Stomach smooth muscle (tissue), 2 donors: ENCODE measurements at regions not wholly inside any gene's neighbourhood (a gene's known extent, or its start where the extent isn't known, plus 50 kb on each side); places are given as distances from the start of the nearest gene placed in this dataset.
"Not testable (repeated sequence)": the region's sequence is repeated elsewhere in the genome, so short reads cannot be mapped to it uniquely, and the experiment has no call there.

Source experiments
- H3K27ac ChIP-seq: one replicate; pipeline ENCODE4 v1.7.0; 2013; ENCODE audit warnings: mild to moderate bottlenecking, low read length, inconsistent platforms
- H3K27me3 ChIP-seq, 2 donors: one replicate each; pipeline ENCODE4 v1.7.0; 2013; ENCODE audit warnings: low read length in 2 of 2; ENCODE audit not compliant: insufficient read depth in 2 of 2, control insufficient read depth in 1 of 2
- H3K36me3 ChIP-seq, 2 donors: one replicate each; pipeline ENCODE4 v1.7.0; 2013; ENCODE audit warnings: low read length in 2 of 2; ENCODE audit not compliant: control insufficient read depth in 2 of 2, insufficient read depth in 2 of 2
- H3K4me1 ChIP-seq: one replicate; pipeline ENCODE4 v1.7.0; 2013; ENCODE audit warnings: low read length; ENCODE audit not compliant: control insufficient read depth, insufficient read depth
- H3K4me3 ChIP-seq, 2 donors: one replicate each; pipeline ENCODE4 v1.7.0; 2013; ENCODE audit warnings: low read length in 2 of 2
- H3K9ac ChIP-seq, 2 donors: one replicate each; pipeline ENCODE4 v1.7.0; 2013; ENCODE audit warnings: low read length in 2 of 2, mild to moderate bottlenecking in 1 of 2
- H3K9me3 ChIP-seq, 2 donors: one replicate each; pipeline ENCODE4 v1.7.0; 2013; ENCODE audit warnings: low read length in 2 of 2; ENCODE audit not compliant: control insufficient read depth in 2 of 2
- donor health status: healthy.
- donor health status: Pancreatic carcinoma.

DNA sequence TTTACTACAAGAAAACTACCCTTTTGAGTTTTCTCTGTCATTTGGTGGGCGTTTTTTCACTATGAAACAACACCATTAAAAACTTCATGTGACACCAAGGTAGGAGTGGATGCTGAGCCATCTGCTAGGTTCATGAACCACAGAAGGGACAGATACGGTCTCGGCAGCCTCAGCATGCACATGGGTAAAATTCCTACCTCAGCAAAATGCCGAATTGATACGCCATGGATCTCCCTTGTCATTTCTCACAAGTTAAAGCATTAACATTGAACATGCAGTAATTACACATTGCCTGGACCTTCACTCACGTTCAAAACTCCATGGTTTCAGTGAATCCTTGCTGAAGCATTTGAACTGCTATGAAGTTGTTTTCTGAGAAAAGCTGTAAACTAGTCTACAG is 121.5 kb upstream of the EGR2 start:
- H3K4me3 ChIP-seq = no peak overlapping the region
- H3K4me1 ChIP-seq = no peaks in the 10 kb centered on the region
- no peaks in the 10 kb centered on the region for H3K36me3 ChIP-seq
- no peaks in the 10 kb centered on the region for H3K9me3 ChIP-seq
- no peaks in the 10 kb centered on the region for H3K27me3 ChIP-seq
- H3K27ac ChIP-seq = no peak overlapping the region
- no peak overlapping the region for H3K9ac ChIP-seq

DNA sequence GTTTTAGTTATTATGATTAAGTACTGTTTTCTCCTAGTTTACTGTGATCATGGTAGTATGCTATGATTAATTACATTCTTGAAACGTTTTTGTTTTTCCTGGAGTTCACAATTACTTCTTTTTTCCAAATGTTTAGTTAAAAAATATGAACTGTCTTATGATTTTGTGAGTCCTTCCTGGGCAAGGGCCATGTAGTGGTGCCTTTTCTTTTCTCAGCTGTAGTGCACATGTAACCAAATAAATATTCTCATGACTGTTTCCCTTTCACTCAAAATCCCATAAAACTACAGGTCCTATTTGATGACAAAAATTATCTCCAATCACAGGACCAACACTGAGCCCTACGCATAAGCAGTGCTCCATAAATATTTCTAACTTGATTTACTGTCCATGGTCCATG is 118.9 kb upstream of the EGR2 start:
- H3K4me1 ChIP-seq = no peaks in the 10 kb centered on the region
- H3K27ac ChIP-seq = no peak overlapping the region
- no peaks in the 10 kb centered on the region for H3K9me3 ChIP-seq
- no peak overlapping the region for H3K9ac ChIP-seq
- H3K36me3 ChIP-seq = no peaks in the 10 kb centered on the region
- H3K4me3 ChIP-seq = no peak overlapping the region
- H3K27me3 ChIP-seq = no peaks in the 10 kb centered on the region

GRCh38 chr10:62934258-62934657 is 118.1 kb upstream of the EGR2 start:
- no peak overlapping the region for H3K27ac ChIP-seq

GRCh38 chr10:62928763-62929162 is 112.6 kb upstream of the EGR2 start:
- H3K9me3 ChIP-seq, H3K4me1 ChIP-seq, H3K36me3 ChIP-seq, H3K4me3 ChIP-seq, H3K27me3 ChIP-seq, H3K27ac ChIP-seq, H3K9ac ChIP-seq: not testable (repeated sequence)

More at GRCh38 chr10:62934258-62934657, 118.1 kb upstream of the EGR2 start:
- Histone ChIP-seq H3K9me3 (no peaks in the 10 kb centered on the region), H3K27me3 (no peaks in the 10 kb centered on the region), H3K9ac (no peak overlapping the region), H3K4me3 (no peak overlapping the region), H3K4me1 (no peaks in the 10 kb centered on the region), H3K36me3 (no peaks in the 10 kb centered on the region)

GRCh38 chr10:62926407-62926806 is 110.2 kb upstream of the EGR2 start:
- Histone ChIP-seq H3K4me1 (no peaks in the 10 kb centered on the region), H3K9ac (no peak overlapping the region), H3K27me3 (no peaks in the 10 kb centered on the region), H3K27ac (no peak overlapping the region), H3K9me3 (no peaks in the 10 kb centered on the region), H3K4me3 (no peak overlapping the region), H3K36me3 (no peaks in the 10 kb centered on the region)

- Histone ChIP-seq H3K4me3 (no peak overlapping the region), H3K9me3 (no peaks in the 10 kb centered on the region), H3K27ac (no peak overlapping the region), H3K4me1 (no peaks in the 10 kb centered on the region), H3K27me3 (no peaks in the 10 kb centered on the region), H3K36me3 (no peaks in the 10 kb centered on the region), H3K9ac (no peak overlapping the region)
Observed at GRCh38 chr10:62924344-62924748, 108.2 kb upstream of the EGR2 start.

- no peak overlapping the region for H3K27ac ChIP-seq
- H3K4me1 ChIP-seq = peaks cover 10% of the 10 kb centered on the region
- H3K9me3 ChIP-seq = no peaks in the 10 kb centered on the region
- H3K9ac ChIP-seq = no peak overlapping the region
- H3K36me3 ChIP-seq = no peaks in the 10 kb centered on the region
- H3K27me3 ChIP-seq = no peaks in the 10 kb centered on the region
- H3K4me3 ChIP-seq = no peak overlapping the region
Observed at GRCh38 chr10:62919776-62920175, 103.6 kb upstream of the EGR2 start.

DNA sequence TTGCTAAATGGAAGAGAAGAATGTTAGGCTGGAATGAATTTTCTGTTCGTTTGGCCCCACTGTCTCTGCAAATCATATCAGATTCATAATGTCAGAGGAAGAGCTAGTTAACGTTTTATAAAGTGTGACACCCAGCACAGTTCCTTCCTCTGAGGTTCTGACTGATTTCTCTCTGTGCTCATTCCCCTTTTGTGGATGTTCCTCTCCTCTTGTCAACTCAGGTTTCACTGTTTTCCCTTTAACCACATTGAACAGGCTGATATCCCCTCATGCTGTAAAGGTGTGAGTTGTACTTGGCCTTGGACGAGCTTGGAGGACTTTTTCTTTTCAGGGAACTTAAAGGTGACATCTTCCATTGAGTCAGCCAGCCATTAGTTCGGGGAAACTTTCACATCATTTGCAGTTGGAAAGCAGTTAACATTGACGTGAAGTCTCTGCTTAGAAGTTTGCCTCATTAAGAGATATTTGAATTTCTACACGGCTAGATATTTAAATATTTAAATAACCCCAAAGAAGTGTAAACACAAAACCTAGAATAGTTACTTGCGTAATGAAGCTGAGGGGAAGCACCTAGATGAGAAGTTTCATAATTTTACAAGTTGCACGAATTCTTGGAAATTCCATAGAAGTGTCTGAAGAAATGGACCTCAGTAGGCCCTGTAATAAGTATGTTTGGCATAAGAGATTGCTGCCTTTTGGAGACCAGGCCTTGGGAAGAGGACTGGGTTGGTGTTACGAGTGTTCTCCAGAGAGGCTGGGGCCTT is 101.5 kb upstream of the EGR2 start:
- H3K4me3 ChIP-seq = no peak overlapping the region
- no peaks in the 10 kb centered on the region for H3K36me3 ChIP-seq
- no peak overlapping the region for H3K27ac ChIP-seq
- H3K27me3 ChIP-seq = no peaks in the 10 kb centered on the region
- H3K9me3 ChIP-seq = no peaks in the 10 kb centered on the region
- no peak overlapping the region for H3K9ac ChIP-seq
- peaks cover 14% of the 10 kb centered on the region for H3K4me1 ChIP-seq

- Histone ChIP-seq H3K36me3 (no peaks in the 10 kb centered on the region), H3K9me3 (no peaks in the 10 kb centered on the region), H3K27ac (no peak overlapping the region), H3K9ac (no peak overlapping the region), H3K4me1 (peaks cover 14% of the 10 kb centered on the region), H3K4me3 (no peak overlapping the region), H3K27me3 (no peaks in the 10 kb centered on the region)
Observed at GRCh38 chr10:62916141-62916603, 100.0 kb upstream of the EGR2 start.

DNA sequence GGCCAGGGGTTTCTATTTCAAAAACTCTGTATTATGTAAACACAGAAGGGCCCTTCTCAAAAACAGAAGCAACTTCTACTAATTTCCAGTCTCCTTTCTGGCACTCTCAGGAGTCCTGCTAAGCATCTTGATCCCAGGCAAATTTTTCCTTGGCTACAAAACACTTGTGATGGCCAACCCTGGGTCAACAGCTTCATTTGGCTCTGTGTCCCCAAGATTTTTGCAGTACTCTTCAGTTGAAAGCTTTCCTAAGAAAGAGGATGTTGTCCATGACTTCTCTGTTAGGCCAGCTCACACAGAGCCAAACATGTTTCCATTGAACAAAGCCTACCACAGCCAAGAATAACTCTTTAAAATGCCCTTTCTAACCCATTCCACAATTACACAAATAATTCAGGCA is 99.0 kb upstream of the EGR2 start:
- no peak overlapping the region for H3K4me3 ChIP-seq
- peaks cover 14% of the 10 kb centered on the region for H3K4me1 ChIP-seq
- no peaks in the 10 kb centered on the region for H3K9me3 ChIP-seq
- peak overlapping the region; percentile 6 for H3K27ac ChIP-seq
- H3K27me3 ChIP-seq = no peaks in the 10 kb centered on the region
- H3K9ac ChIP-seq = no peak overlapping the region
- H3K36me3 ChIP-seq = no peaks in the 10 kb centered on the region

GRCh38 chr10:62912086-62912485 is 95.9 kb upstream of the EGR2 start:
- H3K4me1 ChIP-seq = peaks cover 14% of the 10 kb centered on the region
- H3K4me3 ChIP-seq = no peak overlapping the region
- no peak overlapping the region for H3K27ac ChIP-seq
- no peaks in the 10 kb centered on the region for H3K9me3 ChIP-seq
- H3K9ac ChIP-seq = no peak overlapping the region
- no peaks in the 10 kb centered on the region for H3K27me3 ChIP-seq
- no peaks in the 10 kb centered on the region for H3K36me3 ChIP-seq
